Fibroblast of the aortic adventitia (primary cell): ENCODE measurements at regions not wholly inside any gene's neighbourhood (a gene's known extent, or its start where the extent isn't known, plus 50 kb on each side); places are given as distances from the start of the nearest gene placed in this dataset.

Source experiments
- DNase-seq: peaks from one replicate; pipeline ENCODE4 v3.0.0-alpha.2; 2010; ENCODE audit warnings: low read depth
- H3K4me3 ChIP-seq: 2 replicates; pipeline ENCODE4 v1.5.1; 2011; ENCODE audit warnings: low read depth, mild to moderate bottlenecking, control low read depth, low read length, moderate library complexity
- TF ChIP-seq, protein P1 (sequence below): IDR thresholded peaks from 2 replicates; pipeline ENCODE4 v1.5.1; 2011; ENCODE audit warnings: mild to moderate bottlenecking, low read length, control low read depth, inconsistent platforms; ENCODE audit not compliant: insufficient read depth

GRCh38 chr1:58398714-58399113 lies 147.8 kb downstream of the OMA1 start:
- TF ChIP-seq, protein P1, sequence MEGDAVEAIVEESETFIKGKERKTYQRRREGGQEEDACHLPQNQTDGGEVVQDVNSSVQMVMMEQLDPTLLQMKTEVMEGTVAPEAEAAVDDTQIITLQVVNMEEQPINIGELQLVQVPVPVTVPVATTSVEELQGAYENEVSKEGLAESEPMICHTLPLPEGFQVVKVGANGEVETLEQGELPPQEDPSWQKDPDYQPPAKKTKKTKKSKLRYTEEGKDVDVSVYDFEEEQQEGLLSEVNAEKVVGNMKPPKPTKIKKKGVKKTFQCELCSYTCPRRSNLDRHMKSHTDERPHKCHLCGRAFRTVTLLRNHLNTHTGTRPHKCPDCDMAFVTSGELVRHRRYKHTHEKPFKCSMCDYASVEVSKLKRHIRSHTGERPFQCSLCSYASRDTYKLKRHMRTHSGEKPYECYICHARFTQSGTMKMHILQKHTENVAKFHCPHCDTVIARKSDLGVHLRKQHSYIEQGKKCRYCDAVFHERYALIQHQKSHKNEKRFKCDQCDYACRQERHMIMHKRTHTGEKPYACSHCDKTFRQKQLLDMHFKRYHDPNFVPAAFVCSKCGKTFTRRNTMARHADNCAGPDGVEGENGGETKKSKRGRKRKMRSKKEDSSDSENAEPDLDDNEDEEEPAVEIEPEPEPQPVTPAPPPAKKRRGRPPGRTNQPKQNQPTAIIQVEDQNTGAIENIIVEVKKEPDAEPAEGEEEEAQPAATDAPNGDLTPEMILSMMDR, result no peak
- DNase-seq, result no peak
- no peak overlapping the region for H3K4me3 ChIP-seq

DNA sequence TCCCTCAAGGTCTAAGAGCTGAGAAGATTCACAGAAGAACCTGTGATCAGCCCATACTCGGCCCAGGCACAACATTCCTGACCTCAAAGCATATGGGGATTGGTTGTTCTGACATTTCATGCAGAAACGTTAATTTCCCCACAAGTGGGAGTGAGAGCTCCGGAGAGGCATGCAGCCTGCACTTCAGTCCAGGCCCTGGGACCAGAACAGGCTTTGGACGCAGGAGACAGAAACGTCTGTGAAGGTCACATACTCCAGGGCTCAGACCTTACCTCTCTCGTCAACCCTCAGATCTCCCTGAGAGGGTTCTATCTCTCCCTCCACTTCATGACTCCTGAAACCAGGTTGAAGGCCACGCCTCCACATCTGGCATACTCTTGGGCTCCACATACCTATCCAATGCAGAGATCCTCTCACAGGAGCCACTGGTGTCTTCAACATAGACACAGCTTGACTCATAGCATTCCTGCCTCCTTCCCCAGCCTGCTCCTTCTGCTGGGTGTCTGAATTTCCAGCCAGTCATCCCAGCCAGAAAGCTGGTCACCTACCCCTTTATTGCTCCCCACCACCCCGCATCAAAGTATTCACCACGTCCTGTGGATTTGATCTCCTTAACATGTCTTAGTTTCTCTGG lies 149.2 kb downstream of the OMA1 start:
- DNase-seq, result peak; percentile 28
- H3K4me3 ChIP-seq, result no peak overlapping the region
- TF ChIP-seq, protein P1, result no peak

DNA sequence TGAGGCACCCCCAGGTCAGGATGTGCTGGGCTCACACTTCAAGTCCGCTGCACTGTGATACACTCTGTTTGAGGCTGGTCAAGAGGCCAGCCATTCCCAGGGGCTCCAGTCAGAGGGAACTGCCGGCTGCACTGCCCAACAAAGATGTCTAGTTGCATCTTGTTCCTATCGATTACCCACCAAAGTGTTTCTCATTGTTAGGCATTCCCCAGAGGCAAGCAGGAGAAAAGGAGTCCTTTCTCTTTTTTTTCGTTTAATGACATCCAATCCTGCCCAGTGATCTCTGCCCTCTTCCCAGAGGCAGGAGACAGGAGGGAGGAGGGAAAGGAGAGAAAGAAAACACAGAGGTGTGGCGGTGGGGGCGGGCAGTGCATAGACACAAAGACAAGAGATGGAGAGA lies 150.4 kb downstream of the OMA1 start:
- no peak overlapping the region for H3K4me3 ChIP-seq
- DNase-seq, result no peak
- TF ChIP-seq, protein P1, result no peak

DNA sequence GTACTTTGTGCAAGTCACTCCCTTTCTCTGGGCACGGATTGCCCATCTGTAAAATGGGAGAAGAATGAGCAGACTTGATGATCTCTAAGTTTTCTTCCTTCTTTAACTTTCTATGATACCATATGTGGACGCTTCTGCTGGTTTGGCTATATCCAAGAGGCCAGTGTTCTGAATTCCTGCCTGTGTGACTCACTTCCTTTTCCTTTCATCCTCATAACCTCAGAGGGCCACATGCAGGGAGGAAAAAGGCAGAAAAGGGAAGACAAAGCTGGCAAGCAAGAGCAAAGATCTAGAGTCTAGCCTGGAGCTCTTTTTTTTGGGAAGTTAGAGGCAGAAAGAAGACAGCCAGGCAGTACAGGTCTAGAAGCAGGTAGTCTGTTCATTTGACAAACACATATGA lies 151.2 kb downstream of the OMA1 start:
- TF ChIP-seq, protein P1, result no peak
- DNase-seq, result peak; percentile 90
- H3K4me3 ChIP-seq, result no peak overlapping the region

DNA sequence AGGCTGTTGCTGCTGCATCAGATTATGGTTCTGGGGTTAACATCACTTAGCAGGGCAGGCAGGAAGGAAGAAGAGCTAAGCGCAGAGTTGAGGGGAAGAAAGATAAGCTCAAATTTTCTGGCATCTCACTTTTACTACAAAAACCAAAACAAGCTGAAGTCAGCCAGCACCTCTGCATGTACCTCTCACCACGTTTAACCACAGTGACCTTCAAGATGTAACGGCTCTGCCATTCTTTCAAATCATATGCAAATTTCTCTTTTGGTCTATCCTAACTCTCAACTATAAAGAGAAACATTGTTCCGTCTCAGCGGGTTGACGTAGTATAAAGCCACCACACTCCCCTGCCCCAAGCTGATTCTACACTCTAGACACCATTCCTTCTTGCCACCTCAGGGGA lies 154.4 kb downstream of the OMA1 start:
- TF ChIP-seq, protein P1, result no peak
- DNase-seq, result no peak
- no peak overlapping the region for H3K4me3 ChIP-seq

GRCh38 chr1:58391514-58391913 lies 155.0 kb downstream of the OMA1 start:
- no peak for DNase-seq
- no peak overlapping the region for H3K4me3 ChIP-seq
- TF ChIP-seq, protein P1, result no peak

DNA sequence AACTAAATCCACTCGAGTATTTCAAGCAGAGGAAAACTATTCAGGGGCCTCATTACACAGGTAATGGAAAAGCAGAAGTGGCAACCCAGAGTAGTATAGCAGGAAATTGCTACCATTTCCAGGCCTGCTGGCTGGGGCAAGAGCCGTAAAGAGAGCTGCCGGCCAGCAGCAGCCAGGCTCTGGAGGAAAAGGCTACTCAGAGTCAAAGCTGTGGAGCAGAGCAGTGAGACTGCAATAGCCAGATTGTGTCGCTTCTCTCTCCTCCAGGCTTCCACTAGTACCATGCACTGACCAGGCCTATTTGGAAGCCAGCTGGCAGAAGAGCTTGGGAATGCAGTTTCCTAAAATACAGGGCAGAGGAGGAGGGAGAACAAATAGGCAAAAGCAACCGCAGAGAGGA lies 155.5 kb downstream of the OMA1 start:
- TF ChIP-seq, protein P1, result no peak
- no peak for DNase-seq
- no peak overlapping the region for H3K4me3 ChIP-seq
